Dermis microvascular lymphatic vessel endothelial cell (primary cell): ENCODE measurements at regions not wholly inside any gene's neighbourhood (a gene's known extent, or its start where the extent isn't known, plus 50 kb on each side); places are given as distances from the start of the nearest gene placed in this dataset.
"Not testable (repeated sequence)": the region's sequence is repeated elsewhere in the genome, so short reads cannot be mapped to it uniquely, and the experiment has no call there.

Experiments used
- DNase-seq, 2 donors: peaks; one replicate each; pipeline versions ENCODE4 v3.0.0 to v3.0.0-alpha.2; 2010; ENCODE audit warnings: low read depth in 2 of 2

- DNase-seq, result no peak
Measured at GRCh38 chr1:201724039-201724765, 104.8 kb upstream of the IPO9 start.

- DNase-seq, result peak in 1 of 2 donors; percentile 70
Measured at GRCh38 chr1:201724766-201725118, 104.2 kb upstream of the IPO9 start.

- DNase-seq, result no peak
Measured at GRCh38 chr1:201726700-201727099, 102.3 kb upstream of the IPO9 start.

- no peak for DNase-seq
Measured at GRCh38 chr1:201728731-201729130, 100.2 kb upstream of the IPO9 start.

- DNase-seq, result no peak
Measured at GRCh38 chr1:201729973-201730608, 98.9 kb upstream of the IPO9 start.

GRCh38 chr1:201730611-201731010 lies 98.3 kb upstream of the IPO9 start:
- DNase-seq, result no peak

GRCh38 chr1:201731142-201731541 lies 97.8 kb upstream of the IPO9 start:
- DNase-seq, result no peak

- DNase-seq, result no peak
Measured at GRCh38 chr1:201731592-201731991, 97.4 kb upstream of the IPO9 start.

- no peak for DNase-seq
Measured at GRCh38 chr1:201732351-201732750, 96.6 kb upstream of the IPO9 start.

GRCh38 chr1:201734221-201734620 lies 94.7 kb upstream of the IPO9 start:
- not testable (repeated sequence) for DNase-seq

GRCh38 chr1:201734786-201735185 lies 94.2 kb upstream of the IPO9 start:
- DNase-seq, result no peak

- no peak for DNase-seq
Measured at GRCh38 chr1:201736707-201737320, 92.1 kb upstream of the IPO9 start.

GRCh38 chr1:201737352-201738060 lies 91.5 kb upstream of the IPO9 start:
- no peak for DNase-seq

- no peak for DNase-seq
Measured at GRCh38 chr1:201739080-201739479, 89.9 kb upstream of the IPO9 start.

- DNase-seq, result peak in 1 of 2 donors; percentile 45
Measured at GRCh38 chr1:201739492-201740085, 89.4 kb upstream of the IPO9 start.

GRCh38 chr1:201740086-201740541 lies 88.8 kb upstream of the IPO9 start:
- DNase-seq, result no peak

GRCh38 chr1:201740670-201741111 lies 88.3 kb upstream of the IPO9 start:
- DNase-seq, result no peak

- DNase-seq, result no peak
Measured at GRCh38 chr1:201741763-201742342, 87.1 kb upstream of the IPO9 start.

GRCh38 chr1:201742476-201742875 lies 86.5 kb upstream of the IPO9 start:
- no peak for DNase-seq

- DNase-seq, result no peak
Measured at GRCh38 chr1:201742955-201743805, 85.8 kb upstream of the IPO9 start.
